HG02571 (cell line): ENCODE measurements at regions not wholly inside any gene's neighbourhood (a gene's known extent, or its start where the extent isn't known, plus 50 kb on each side); places are given as distances from the start of the nearest gene placed in this dataset.
"Not testable (repeated sequence)": the region's sequence is repeated elsewhere in the genome, so short reads cannot be mapped to it uniquely, and the experiment has no call there.

Source experiments
- ATAC-seq: cut with Tn5 transposase; IDR thresholded peaks from one replicate; pipeline ENCODE4 v1.9.1; 2021; ENCODE audit warnings: mild to moderate bottlenecking, moderate library complexity; ENCODE audit not compliant: unreplicated experiment

- ATAC-seq: not testable (repeated sequence)
Measured at GRCh38 chr4:19016550-19016949, 995.0 kb upstream of the LCORL start.

GRCh38 chr4:19014594-19014993 is 993.0 kb upstream of the LCORL start:
- no peak for ATAC-seq

- ATAC-seq: no peak
Measured at GRCh38 chr4:19010761-19011160, 989.2 kb upstream of the LCORL start.

- ATAC-seq: no peak
Measured at GRCh38 chr4:19009881-19010280, 988.3 kb upstream of the LCORL start.

- ATAC-seq: no peak
Measured at GRCh38 chr4:19005211-19005610, 983.7 kb upstream of the LCORL start.

GRCh38 chr4:19002170-19002569 is 980.6 kb upstream of the LCORL start:
- no peak for ATAC-seq

GRCh38 chr4:18999595-18999994 is 978.0 kb upstream of the LCORL start:
- ATAC-seq: no peak

- no peak for ATAC-seq
Measured at GRCh38 chr4:18981234-18981615, 959.7 kb upstream of the LCORL start.

- ATAC-seq: no peak
Measured at GRCh38 chr4:18980516-18981233, 959.1 kb upstream of the LCORL start.

- no peak for ATAC-seq
Measured at GRCh38 chr4:18976884-18977283, 955.3 kb upstream of the LCORL start.

GRCh38 chr4:18975916-18976808 is 954.6 kb upstream of the LCORL start:
- ATAC-seq: no peak

- no peak for ATAC-seq
Measured at GRCh38 chr4:18973296-18973695, 951.7 kb upstream of the LCORL start.

- no peak for ATAC-seq
Measured at GRCh38 chr4:18961879-18962278, 940.3 kb upstream of the LCORL start.

GRCh38 chr4:18961266-18961665 is 939.7 kb upstream of the LCORL start:
- no peak for ATAC-seq

- ATAC-seq: no peak
Measured at GRCh38 chr4:18957716-18958115, 936.2 kb upstream of the LCORL start.

GRCh38 chr4:18954538-18954937 is 933.0 kb upstream of the LCORL start:
- no peak for ATAC-seq

GRCh38 chr4:18953613-18954012 is 932.1 kb upstream of the LCORL start:
- no peak for ATAC-seq

GRCh38 chr4:18945464-18945863 is 923.9 kb upstream of the LCORL start:
- no peak for ATAC-seq

GRCh38 chr4:18942874-18943273 is 921.3 kb upstream of the LCORL start:
- ATAC-seq: no peak

- ATAC-seq: no peak
Measured at GRCh38 chr4:18938343-18939099, 917.0 kb upstream of the LCORL start.

GRCh38 chr4:18937746-18938145 is 916.2 kb upstream of the LCORL start:
- ATAC-seq: no peak
